Erythroblast (primary cell): ENCODE measurements at regions not wholly inside any gene's neighbourhood (a gene's known extent, or its start where the extent isn't known, plus 50 kb on each side); places are given as distances from the start of the nearest gene placed in this dataset.

Experiments used
- GATA1 ChIP-seq: IDR thresholded peaks from 2 replicates; pipeline ENCODE4 v1.6.1; 2011; ENCODE audit warnings: low read depth, mild to moderate bottlenecking, control low read depth, low read length, moderate library complexity
- POLR2A ChIP-seq: IDR thresholded peaks from 2 replicates; pipeline ENCODE4 v1.6.1; 2011; ENCODE audit warnings: mild to moderate bottlenecking, low read length

- TF ChIP-seq POLR2A: no peak
- TF ChIP-seq GATA1: no peak
Observed at GRCh38 chrY:19011605-19012090, 238.1 kb upstream of the HSFY2 start.
